H1 (cell line): ENCODE measurements at regions not wholly inside any gene's neighbourhood (a gene's known extent, or its start where the extent isn't known, plus 50 kb on each side); places are given as distances from the start of the nearest gene placed in this dataset.

ENCODE experiments used
- CTCF ChIA-PET: fragments of 300-600 bp; sonication (Branson Sonifier 250); formaldehyde crosslinking; loops from one replicate; lab custom pipeline; 2021; ENCODE audit not compliant: partially characterized antibody; lab: Charles Lee
- POLR2A ChIA-PET: fragments of 300-600 bp; sonication (Branson Sonifier 250); formaldehyde crosslinking; loops from one replicate; lab custom pipeline; 2021; ENCODE audit warnings: inconsistent platforms; ENCODE audit not compliant: partially characterized antibody; lab: Charles Lee
- DNase-seq, 2 experiments: peaks; one replicate each; pipeline versions ENCODE4 v3.0.0 to v3.0.0-alpha.2; 2010 to 2022; ENCODE audit warnings: low spot score in 2 of 2, low read depth in 1 of 2, mixed read lengths in 1 of 2
- FAIRE-seq: peaks from 2 replicates; lab custom pipeline; 2011; peaks lifted over from hg19 to GRCh38; lab: Jason Lieb, UNC
- H2AFZ ChIP-seq: 2 replicates; pipeline ENCODE4 v1.8.1; 2012; ENCODE audit warnings: low read length, inconsistent platforms
- H2AK5ac ChIP-seq: 2 replicates; pipeline ENCODE4 v1.6.1; 2013; ENCODE audit warnings: low read depth, low read length
- H2BK120ac ChIP-seq: replicated peaks from 2 replicates; pipeline ENCODE3; 2013; ENCODE audit warnings: low read depth, low read length, inconsistent platforms
- H2BK12ac ChIP-seq: 2 replicates; pipeline ENCODE4 v1.6.1; 2013; ENCODE audit warnings: low read depth, low read length
- H2BK15ac ChIP-seq: 2 replicates; pipeline ENCODE4 v1.6.1; 2013; ENCODE audit warnings: low read length
- H2BK20ac ChIP-seq: 2 replicates; pipeline ENCODE4 v1.6.1; 2013; ENCODE audit warnings: low read length
- H2BK5ac ChIP-seq: 2 replicates; pipeline ENCODE4 v1.6.1; 2013; ENCODE audit warnings: low read depth, low read length
- H3K14ac ChIP-seq: 2 replicates; pipeline ENCODE4 v1.6.1; 2013; ENCODE audit warnings: inconsistent platforms; ENCODE audit not compliant: insufficient read length
- H3K18ac ChIP-seq: 2 replicates; pipeline ENCODE4 v1.6.1; 2013; ENCODE audit warnings: low read length; ENCODE audit errors: extremely low read depth
- H3K23ac ChIP-seq: 2 replicates; pipeline ENCODE4 v1.6.1; 2013; ENCODE audit warnings: inconsistent platforms; ENCODE audit not compliant: insufficient read length
- H3K23me2 ChIP-seq: 2 replicates; pipeline ENCODE4 v1.6.1; 2013; ENCODE audit warnings: low read depth, low read length
- H3K27ac ChIP-seq: 2 replicates; pipeline ENCODE4 v1.6.1; 2011; ENCODE audit warnings: low read depth, low read length, inconsistent platforms
- H3K27me3 ChIP-seq, 4 experiments: replicated peaks in 1 of 4; 1 replicate in 1 of 4; 2 replicates in 3 of 4; pipeline versions ENCODE4 v1.6.1 to v1.8.1; 2011 to 2013; ENCODE audit warnings: low read length in 3 of 4, mild to moderate bottlenecking in 3 of 4, inconsistent platforms in 2 of 4, mixed read lengths in 2 of 4, moderate library complexity in 1 of 4; ENCODE audit not compliant: control insufficient read depth in 3 of 4, insufficient read depth in 3 of 4; ENCODE audit errors: extremely low read depth in 1 of 4
- H3K36me3 ChIP-seq, 4 experiments: 2 replicates each; pipeline versions ENCODE4 v1.6.1 to v1.8.1; 2011 to 2013; ENCODE audit warnings: mild to moderate bottlenecking in 4 of 4, low read length in 3 of 4, moderate library complexity in 2 of 4, control low read depth in 1 of 4, inconsistent platforms in 1 of 4; ENCODE audit not compliant: insufficient read depth in 4 of 4, control insufficient read depth in 2 of 4
- H3K4ac ChIP-seq: replicated peaks from 2 replicates; pipeline ENCODE3; 2013; ENCODE audit warnings: low read length, low read depth, mixed read lengths, inconsistent platforms; ENCODE audit not compliant: insufficient read length
- H3K4me1 ChIP-seq, 4 experiments: replicated peaks in 1 of 4; 1 replicate in 1 of 4; 2 replicates in 3 of 4; pipeline versions ENCODE4 v1.6.1 to v1.8.1; 2011 to 2013; ENCODE audit warnings: low read length in 3 of 4, inconsistent platforms in 2 of 4, mixed read lengths in 1 of 4; ENCODE audit not compliant: insufficient read depth in 4 of 4, control insufficient read depth in 3 of 4
- H3K4me2 ChIP-seq, 2 experiments: 2 replicates each; pipeline versions ENCODE4 v1.6.1 to v1.8.1; 2011 to 2013; ENCODE audit warnings: low read depth in 2 of 2, low read length in 2 of 2, control low read depth in 1 of 2, inconsistent platforms in 1 of 2, mild to moderate bottlenecking in 1 of 2; ENCODE audit not compliant: insufficient read depth in 1 of 2
- H3K4me3 ChIP-seq, 4 experiments: fragments of 200-600, 300-600 bp in 1 of 4; sonication (generic), shearing (Covaris generic), sonication (Bioruptor Twin) in 1 of 4; 2 replicates each; pipeline versions ENCODE4 v1.5.1 to v1.8.1; 2011 to 2016; ENCODE audit warnings: low read length in 4 of 4, low read depth in 3 of 4, control low read depth in 2 of 4, inconsistent platforms in 2 of 4, mild to moderate bottlenecking in 2 of 4, mixed read lengths in 1 of 4, moderate library complexity in 1 of 4; ENCODE audit not compliant: insufficient read depth in 2 of 4; ENCODE audit errors: extremely low read depth in 1 of 4
- H3K56ac ChIP-seq: replicated peaks from 2 replicates; pipeline ENCODE3; 2013; ENCODE audit warnings: low read depth, mild to moderate bottlenecking, mixed read lengths, low read length, inconsistent platforms; ENCODE audit not compliant: insufficient read length
- H3K79me1 ChIP-seq: 2 replicates; pipeline ENCODE4 v1.6.1; 2013; ENCODE audit warnings: low read depth, low read length, control low read depth
- H3K79me2 ChIP-seq, 2 experiments: 2 replicates each; pipeline versions ENCODE4 v1.6.1 to v1.8.1; 2012 to 2013; ENCODE audit warnings: low read length in 2 of 2, mild to moderate bottlenecking in 2 of 2, inconsistent platforms in 1 of 2; ENCODE audit not compliant: insufficient read depth in 2 of 2, control insufficient read depth in 1 of 2
- H3K9ac ChIP-seq, 4 experiments: replicated peaks in 1 of 4; 1 replicate in 1 of 4; 2 replicates in 3 of 4; pipeline versions ENCODE4 v1.6.1 to v1.8.1; 2011 to 2013; ENCODE audit warnings: low read depth in 3 of 4, low read length in 3 of 4, control low read depth in 2 of 4, mild to moderate bottlenecking in 2 of 4, moderate library complexity in 2 of 4, inconsistent platforms in 1 of 4; ENCODE audit errors: extremely low read depth in 1 of 4
- H3K9me3 ChIP-seq, 2 experiments: 2 replicates each; pipeline versions ENCODE4 v1.6.1 to v1.8.1; 2012 to 2013; ENCODE audit warnings: mild to moderate bottlenecking in 2 of 2, moderate library complexity in 2 of 2, control low read depth in 1 of 2, inconsistent platforms in 1 of 2, low read depth in 1 of 2, low read length in 1 of 2, mixed read lengths in 1 of 2; ENCODE audit not compliant: insufficient read depth in 2 of 2
- H4K20me1 ChIP-seq, 2 experiments: replicated peaks in 1 of 2; 2 replicates each; pipeline versions ENCODE3 to v1.8.1; 2011 to 2013; ENCODE audit warnings: inconsistent platforms in 2 of 2, low read length in 2 of 2, mild to moderate bottlenecking in 1 of 2; ENCODE audit not compliant: insufficient read depth in 2 of 2, control insufficient read depth in 1 of 2
- H4K5ac ChIP-seq: 2 replicates; pipeline ENCODE4 v1.6.1; 2013; ENCODE audit warnings: low read length, low read depth, mixed read lengths, inconsistent platforms; ENCODE audit not compliant: insufficient read length
- H4K8ac ChIP-seq: 2 replicates; pipeline ENCODE4 v1.8.0; 2013; ENCODE audit warnings: mild to moderate bottlenecking, moderate library complexity, low read length, inconsistent platforms; ENCODE audit not compliant: insufficient read depth; ENCODE audit errors: extremely low read depth
- H4K91ac ChIP-seq: replicated peaks from 2 replicates; pipeline ENCODE3; 2013; ENCODE audit warnings: low read length, mixed read lengths, inconsistent platforms; ENCODE audit not compliant: insufficient read length
- CHD2 ChIP-seq: IDR thresholded peaks from 2 replicates; pipeline ENCODE4 v1.6.1; 2012; ENCODE audit warnings: low read length, improper control_type of control experiment
- GTF2F1 ChIP-seq: IDR thresholded peaks from 2 replicates; pipeline ENCODE4 v1.6.1; 2012; ENCODE audit warnings: low read depth, low read length, improper control_type of control experiment, borderline replicate concordance
- HDAC6 ChIP-seq: IDR thresholded peaks from one replicate; pipeline ENCODE4 v1.7.1; 2012; ENCODE audit warnings: low read depth, mild to moderate bottlenecking, inconsistent platforms, low read length, moderate library complexity
- KDM1A ChIP-seq: fragments of 200-600, 300-600 bp; sonication (generic); IDR thresholded peaks from 2 replicates; pipeline ENCODE4 v1.7.1; 2016; ENCODE audit warnings: mild to moderate bottlenecking, low read length, borderline replicate concordance
- KDM4A ChIP-seq: IDR thresholded peaks from one replicate; pipeline ENCODE4 v1.7.1; 2012; ENCODE audit warnings: low read depth, mild to moderate bottlenecking, moderate library complexity, low read length, inconsistent platforms; ENCODE audit not compliant: severe bottlenecking
- POLR2A ChIP-seq, 2 experiments: IDR thresholded peaks; 1 replicate in 1 of 2; 2 replicates in 1 of 2; pipeline ENCODE4 v1.6.1; 2011; ENCODE audit warnings: low read depth in 2 of 2, low read length in 2 of 2, mild to moderate bottlenecking in 2 of 2; ENCODE audit errors: control extremely low read depth in 1 of 2
- POU5F1 ChIP-seq: IDR thresholded peaks from 2 replicates; pipeline ENCODE4 v1.6.1; 2011; ENCODE audit warnings: low read depth, mild to moderate bottlenecking, low read length, moderate library complexity
- RNF2 ChIP-seq: fragments of 200-900, 300-1000 bp; sonication (generic); IDR thresholded peaks from 2 replicates; pipeline ENCODE4 v1.7.1; 2016; ENCODE audit warnings: borderline replicate concordance, low read depth, mild to moderate bottlenecking, antibody characterized with exemption, low read length; ENCODE audit not compliant: poor library complexity, severe bottlenecking; ENCODE audit errors: missing control alignments
- RXRA ChIP-seq: IDR thresholded peaks from 2 replicates; pipeline ENCODE4 v1.6.1; 2011; ENCODE audit warnings: low read depth, mild to moderate bottlenecking, low read length, moderate library complexity; ENCODE audit not compliant: insufficient read depth
- TEAD4 ChIP-seq: IDR thresholded peaks from 2 replicates; pipeline ENCODE4 v1.6.1; 2012; ENCODE audit warnings: low read depth, low read length, inconsistent platforms, mixed read lengths
- TF ChIP-seq, protein P1 (sequence below), 3 experiments: IDR thresholded peaks; 1 replicate in 2 of 3; 2 replicates in 1 of 3; pipeline versions ENCODE4 v1.5.1 to v1.6.1; 2011; ENCODE audit warnings: low read length in 3 of 3, mild to moderate bottlenecking in 3 of 3, inconsistent platforms in 2 of 3, low read depth in 1 of 3, moderate library complexity in 1 of 3; ENCODE audit not compliant: insufficient read depth in 1 of 3; ENCODE audit errors: control extremely low read depth in 1 of 3

DNA sequence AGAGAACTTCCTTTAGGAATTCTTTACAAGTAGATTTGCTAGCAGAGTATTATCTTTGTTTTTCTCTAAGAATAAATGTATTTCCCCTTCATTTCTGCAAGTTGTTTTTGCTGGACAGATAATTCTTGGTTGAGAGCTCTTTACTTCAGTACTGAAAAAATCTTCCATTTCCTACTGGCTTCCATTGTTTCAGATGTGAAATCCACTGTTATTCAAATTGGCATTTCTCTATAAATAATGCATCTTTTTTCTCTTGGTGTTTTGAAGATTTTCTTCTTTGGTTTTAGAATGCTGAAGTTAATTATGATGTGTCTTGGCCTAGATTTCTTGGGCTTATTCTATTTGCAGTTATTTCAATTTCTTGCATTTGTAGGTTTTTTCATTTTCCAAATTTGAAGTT, 270.0 kb upstream of the GYPC start:
- Histone ChIP-seq H2BK20ac (no peak overlapping the region), H4K91ac (no peak overlapping the region), H3K4me1 (no peaks in the 10 kb centered on the region), H3K18ac (no peak overlapping the region), H2BK15ac (no peak overlapping the region), H3K27ac (no peak overlapping the region), H3K79me1 (no peaks in the 10 kb centered on the region), H2BK5ac (no peak overlapping the region), H3K27me3 (no peaks in the 10 kb centered on the region), H3K23ac (no peak overlapping the region), H4K5ac (no peak overlapping the region), H3K4me3 (no peak overlapping the region), H2AK5ac (no peak overlapping the region), H3K56ac (no peak overlapping the region), H3K23me2 (no peaks in the 10 kb centered on the region), H3K79me2 (no peaks in the 10 kb centered on the region), H3K4ac (no peak overlapping the region), H3K9me3 (peaks cover 10 to 18% of the 10 kb centered on the region in 2 experiments)
- FAIRE-seq = no peak
- TF ChIP-seq KDM4A (no peak), HDAC6 (no peak), GTF2F1 (no peak), POU5F1 (no peak), RXRA (no peak), KDM1A (no peak), TEAD4 (no peak), POLR2A (IDR thresholded peaks at IDR 0.05; ENCODE audit: control extremely low read depth in 1 of 2, low read depth in 2 of 2, low read length in 2 of 2) (no peak), CHD2 (no peak), RNF2 (no peak)
- TF ChIP-seq, protein P1, sequence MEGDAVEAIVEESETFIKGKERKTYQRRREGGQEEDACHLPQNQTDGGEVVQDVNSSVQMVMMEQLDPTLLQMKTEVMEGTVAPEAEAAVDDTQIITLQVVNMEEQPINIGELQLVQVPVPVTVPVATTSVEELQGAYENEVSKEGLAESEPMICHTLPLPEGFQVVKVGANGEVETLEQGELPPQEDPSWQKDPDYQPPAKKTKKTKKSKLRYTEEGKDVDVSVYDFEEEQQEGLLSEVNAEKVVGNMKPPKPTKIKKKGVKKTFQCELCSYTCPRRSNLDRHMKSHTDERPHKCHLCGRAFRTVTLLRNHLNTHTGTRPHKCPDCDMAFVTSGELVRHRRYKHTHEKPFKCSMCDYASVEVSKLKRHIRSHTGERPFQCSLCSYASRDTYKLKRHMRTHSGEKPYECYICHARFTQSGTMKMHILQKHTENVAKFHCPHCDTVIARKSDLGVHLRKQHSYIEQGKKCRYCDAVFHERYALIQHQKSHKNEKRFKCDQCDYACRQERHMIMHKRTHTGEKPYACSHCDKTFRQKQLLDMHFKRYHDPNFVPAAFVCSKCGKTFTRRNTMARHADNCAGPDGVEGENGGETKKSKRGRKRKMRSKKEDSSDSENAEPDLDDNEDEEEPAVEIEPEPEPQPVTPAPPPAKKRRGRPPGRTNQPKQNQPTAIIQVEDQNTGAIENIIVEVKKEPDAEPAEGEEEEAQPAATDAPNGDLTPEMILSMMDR (IDR thresholded peaks at IDR 0.05; ENCODE audit: control extremely low read depth in 1 of 3, insufficient read depth in 1 of 3, low read depth in 1 of 3, low read length in 3 of 3) = no peak
- TF ChIP-seq, all 59 proteins: peak for 0
- Histone ChIP-seq H4K20me1 (no peaks in the 10 kb centered on the region), H2BK120ac (no peak overlapping the region), H2BK12ac (no peak overlapping the region), H3K14ac (no peak overlapping the region), H4K8ac (no peak overlapping the region), H3K4me2 (no peak overlapping the region), H3K36me3 (no peaks in the 10 kb centered on the region), H2AFZ (no peak overlapping the region), H3K9ac (no peak overlapping the region)
- POLR2A ChIA-PET = no interaction called here
- CTCF ChIA-PET = no interaction called here
- DNase-seq = no peak
